Amniotic stem cell (primary cell): ENCODE measurements at regions not wholly inside any gene's neighbourhood (a gene's known extent, or its start where the extent isn't known, plus 50 kb on each side); places are given as distances from the start of the nearest gene placed in this dataset.
"Not testable (repeated sequence)": the region's sequence is repeated elsewhere in the genome, so short reads cannot be mapped to it uniquely, and the experiment has no call there.

Experiments
- DNase-seq: peaks from one replicate; lab custom pipeline; 2025; lab: John Stamatoyannopoulos, UW

GRCh38 chr1:177640687-177641086, 329.2 kb downstream of the SEC16B start:
- DNase-seq: no peak

- not testable (repeated sequence) for DNase-seq
Observed at GRCh38 chr1:177634151-177634550, 335.7 kb downstream of the SEC16B start.

- no peak for DNase-seq
Observed at GRCh38 chr1:177632923-177633615, 336.8 kb downstream of the SEC16B start.

GRCh38 chr1:177631770-177632169, 338.1 kb downstream of the SEC16B start:
- no peak for DNase-seq

GRCh38 chr1:177629526-177629925, 340.3 kb downstream of the SEC16B start:
- DNase-seq: no peak

GRCh38 chr1:177627148-177627910, 342.5 kb downstream of the SEC16B start:
- no peak for DNase-seq

- no peak for DNase-seq
Observed at GRCh38 chr1:177620636-177621190, 349.1 kb downstream of the SEC16B start.

GRCh38 chr1:177615251-177615650, 354.6 kb downstream of the SEC16B start:
- no peak for DNase-seq

- no peak for DNase-seq
Observed at GRCh38 chr1:177611402-177611801, 358.5 kb downstream of the SEC16B start.

GRCh38 chr1:177609953-177610352, 359.9 kb downstream of the SEC16B start:
- DNase-seq: no peak

GRCh38 chr1:177600936-177601335, 368.9 kb downstream of the SEC16B start:
- no peak for DNase-seq

GRCh38 chr1:177600321-177600720, 369.5 kb downstream of the SEC16B start:
- DNase-seq: no peak

- DNase-seq: no peak
Observed at GRCh38 chr1:177597393-177597792, 372.5 kb downstream of the SEC16B start.

GRCh38 chr1:177596485-177596884, 373.4 kb downstream of the SEC16B start:
- DNase-seq: no peak

- DNase-seq: no peak
Observed at GRCh38 chr1:177593105-177593504, 376.8 kb downstream of the SEC16B start.

GRCh38 chr1:177592624-177593023, 377.2 kb downstream of the SEC16B start:
- no peak for DNase-seq

- DNase-seq: no peak
Observed at GRCh38 chr1:177591155-177591554, 378.7 kb downstream of the SEC16B start.

- no peak for DNase-seq
Observed at GRCh38 chr1:177589166-177589565, 380.7 kb downstream of the SEC16B start.

- peak; percentile 67 for DNase-seq
Observed at GRCh38 chr1:177586429-177586828, 383.4 kb downstream of the SEC16B start.

GRCh38 chr1:177585302-177586220, 384.3 kb downstream of the SEC16B start:
- no peak for DNase-seq

GRCh38 chr1:177573901-177574300, 396.0 kb downstream of the SEC16B start:
- DNase-seq: no peak

GRCh38 chr1:177571485-177572076, 398.3 kb downstream of the SEC16B start:
- no peak for DNase-seq
